ENCODE measurements at regions not wholly inside any gene's neighbourhood (a gene's known extent, or its start where the extent isn't known, plus 50 kb on each side); places are given as distances from the start of the nearest gene placed in this dataset.

DNA sequence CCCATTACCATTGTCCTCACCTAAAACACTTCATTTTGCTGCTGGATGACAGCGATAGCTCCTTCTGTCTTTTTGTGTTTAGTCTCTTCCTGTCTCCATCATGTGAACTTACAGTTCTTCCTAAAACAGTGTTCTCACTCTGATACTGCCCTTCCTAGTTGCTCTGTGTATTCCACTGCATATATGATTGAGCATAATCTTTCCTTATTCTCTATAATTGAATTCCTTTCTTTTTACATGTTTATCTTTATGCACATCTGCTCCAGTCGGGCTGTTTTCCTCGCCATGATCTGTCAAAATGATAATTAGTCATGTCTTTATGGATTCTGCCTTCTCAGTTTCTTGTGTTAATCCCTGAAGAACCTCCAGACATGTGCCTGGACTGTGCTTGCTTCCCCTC is 405.1 kb upstream of the SEMA6D start:
- TF ChIP-seq, protein P1, sequence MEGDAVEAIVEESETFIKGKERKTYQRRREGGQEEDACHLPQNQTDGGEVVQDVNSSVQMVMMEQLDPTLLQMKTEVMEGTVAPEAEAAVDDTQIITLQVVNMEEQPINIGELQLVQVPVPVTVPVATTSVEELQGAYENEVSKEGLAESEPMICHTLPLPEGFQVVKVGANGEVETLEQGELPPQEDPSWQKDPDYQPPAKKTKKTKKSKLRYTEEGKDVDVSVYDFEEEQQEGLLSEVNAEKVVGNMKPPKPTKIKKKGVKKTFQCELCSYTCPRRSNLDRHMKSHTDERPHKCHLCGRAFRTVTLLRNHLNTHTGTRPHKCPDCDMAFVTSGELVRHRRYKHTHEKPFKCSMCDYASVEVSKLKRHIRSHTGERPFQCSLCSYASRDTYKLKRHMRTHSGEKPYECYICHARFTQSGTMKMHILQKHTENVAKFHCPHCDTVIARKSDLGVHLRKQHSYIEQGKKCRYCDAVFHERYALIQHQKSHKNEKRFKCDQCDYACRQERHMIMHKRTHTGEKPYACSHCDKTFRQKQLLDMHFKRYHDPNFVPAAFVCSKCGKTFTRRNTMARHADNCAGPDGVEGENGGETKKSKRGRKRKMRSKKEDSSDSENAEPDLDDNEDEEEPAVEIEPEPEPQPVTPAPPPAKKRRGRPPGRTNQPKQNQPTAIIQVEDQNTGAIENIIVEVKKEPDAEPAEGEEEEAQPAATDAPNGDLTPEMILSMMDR (IDR thresholded peaks at IDR 0.05; ENCODE audit: low read length) = no peak
- TF ChIP-seq EZH2 (IDR thresholded peaks at IDR 0.05; ENCODE audit: borderline replicate concordance, low read length) = no peak
